22Rv1 (cell line): ENCODE measurements at regions not wholly inside any gene's neighbourhood (a gene's known extent, or its start where the extent isn't known, plus 50 kb on each side); places are given as distances from the start of the nearest gene placed in this dataset.
"Not testable (repeated sequence)": the region's sequence is repeated elsewhere in the genome, so short reads cannot be mapped to it uniquely, and the experiment has no call there.

Experiments used
- CTCF ChIP-seq: fragments of 450-650 bp; IDR thresholded peaks from 2 replicates; pipeline ENCODE4 v1.5.1; 2017; ENCODE audit warnings: mild to moderate bottlenecking
- ZFX ChIP-seq: fragments of 450-650 bp; IDR thresholded peaks from 2 replicates; pipeline ENCODE4 v1.6.1; 2017; ENCODE audit warnings: antibody characterized with exemption, borderline replicate concordance

GRCh38 chr7:153569520-153569919 lies 482.7 kb upstream of the DPP6 start:
- not testable (repeated sequence) for TF ChIP-seq CTCF, ZFX
